ENCODE measurements at regions not wholly inside any gene's neighbourhood (a gene's known extent, or its start where the extent isn't known, plus 50 kb on each side); places are given as distances from the start of the nearest gene placed in this dataset.

GRCh38 chr7:9937944-9938631, 1035.6 kb upstream of the PHF14 start:
- Histone ChIP-seq H3K36me3 (replicated peaks in 1 of 2; ENCODE audit: control insufficient read depth in 1 of 2, insufficient read depth in 2 of 2, low read length in 2 of 2) (no peaks in the 10 kb centered on the region), H3K9me3 (replicated peaks in 1 of 2; ENCODE audit: control insufficient read depth in 1 of 2, insufficient read depth in 1 of 2, low read length in 2 of 2) (no peaks in the 10 kb centered on the region), H3K4me1 (ENCODE audit: control insufficient read depth in 1 of 2, insufficient read depth in 2 of 2, low read length in 2 of 2) (no peaks in the 10 kb centered on the region), H3K4me2 (replicated peaks; ENCODE audit: extremely low read depth, low read length, poor library complexity, severe bottlenecking) (no peak overlapping the region), H2AFZ (ENCODE audit: insufficient read depth, low read depth, low read length, poor library complexity, severe bottlenecking) (no peak overlapping the region), H3K4me3 (replicated peaks in 1 of 3; ENCODE audit: low read depth in 2 of 3, low read length in 3 of 3) (no peak overlapping the region), H3K27me3 (ENCODE audit: control insufficient read depth in 2 of 2, insufficient read depth in 2 of 2, low read length in 2 of 2) (no peaks in the 10 kb centered on the region), H3K9ac (ENCODE audit: insufficient read depth, low read length, poor library complexity, severe bottlenecking) (no peak overlapping the region), H4K20me1 (ENCODE audit: insufficient read depth, low read length) (no peaks in the 10 kb centered on the region), H3K79me2 (ENCODE audit: insufficient read depth, low read length) (no peaks in the 10 kb centered on the region), H3K27ac (ENCODE audit: low read depth in 1 of 2, low read length in 2 of 2) (no peak overlapping the region)
- Mint-ChIP-seq H3K27me3 (ENCODE audit: low read depth in 3 of 3) (no peaks in the 10 kb centered on the region), H3K36me3 (no peaks in the 10 kb centered on the region), H3K9me3 (peaks cover 0 to 3% (median 0%) of the 10 kb centered on the region in 7 donors), H3K27ac (no peak overlapping the region), H3K4me1 (no peaks in the 10 kb centered on the region), H3K4me3 (no peak overlapping the region)
- intact Hi-C loops (cut with micrococcal nuclease) = no loop called here
- TF ChIP-seq CTCF (IDR thresholded peaks at IDR 0.05) = no peak
- DNase-seq = no peak
- no CpG with 5 or more reads among the region's 2 CpGs for WGBS (ENCODE audit: insufficient coverage)

- Histone ChIP-seq H3K36me3 (replicated peaks in 1 of 2; ENCODE audit: control insufficient read depth in 1 of 2, insufficient read depth in 2 of 2, low read length in 2 of 2) (no peaks in the 10 kb centered on the region), H3K4me3 (replicated peaks in 1 of 3; ENCODE audit: low read depth in 2 of 3, low read length in 3 of 3) (no peak overlapping the region), H3K4me2 (replicated peaks; ENCODE audit: extremely low read depth, low read length, poor library complexity, severe bottlenecking) (no peak overlapping the region), H3K27ac (ENCODE audit: low read depth in 1 of 2, low read length in 2 of 2) (no peak overlapping the region), H3K79me2 (ENCODE audit: insufficient read depth, low read length) (no peaks in the 10 kb centered on the region), H3K4me1 (ENCODE audit: control insufficient read depth in 1 of 2, insufficient read depth in 2 of 2, low read length in 2 of 2) (no peaks in the 10 kb centered on the region), H3K27me3 (ENCODE audit: control insufficient read depth in 2 of 2, insufficient read depth in 2 of 2, low read length in 2 of 2) (no peaks in the 10 kb centered on the region), H4K20me1 (ENCODE audit: insufficient read depth, low read length) (no peaks in the 10 kb centered on the region), H3K9ac (ENCODE audit: insufficient read depth, low read length, poor library complexity, severe bottlenecking) (no peak overlapping the region), H3K9me3 (replicated peaks in 1 of 2; ENCODE audit: control insufficient read depth in 1 of 2, insufficient read depth in 1 of 2, low read length in 2 of 2) (no peaks in the 10 kb centered on the region), H2AFZ (ENCODE audit: insufficient read depth, low read depth, low read length, poor library complexity, severe bottlenecking) (no peak overlapping the region)
- intact Hi-C loops (cut with micrococcal nuclease) = no loop called here
- no peaks in the 10 kb centered on the region for H3K4me1 Mint-ChIP-seq
- H3K36me3 Mint-ChIP-seq = no peaks in the 10 kb centered on the region
- H3K27ac Mint-ChIP-seq = no peak overlapping the region
- no peak for DNase-seq
- H3K9me3 Mint-ChIP-seq = peaks cover 0 to 3% (median 0%) of the 10 kb centered on the region in 7 donors
- H3K27me3 Mint-ChIP-seq (ENCODE audit: low read depth in 3 of 3) = no peaks in the 10 kb centered on the region
- no peak for TF ChIP-seq CTCF (IDR thresholded peaks at IDR 0.05)
- H3K4me3 Mint-ChIP-seq = no peak overlapping the region
Observed at GRCh38 chr7:9939176-9939575, 1034.5 kb upstream of the PHF14 start.
